ENCODE measurements at regions not wholly inside any gene's neighbourhood (a gene's known extent, or its start where the extent isn't known, plus 50 kb on each side); places are given as distances from the start of the nearest gene placed in this dataset.
"Not testable (repeated sequence)": the region's sequence is repeated elsewhere in the genome, so short reads cannot be mapped to it uniquely, and the experiment has no call there.

DNA sequence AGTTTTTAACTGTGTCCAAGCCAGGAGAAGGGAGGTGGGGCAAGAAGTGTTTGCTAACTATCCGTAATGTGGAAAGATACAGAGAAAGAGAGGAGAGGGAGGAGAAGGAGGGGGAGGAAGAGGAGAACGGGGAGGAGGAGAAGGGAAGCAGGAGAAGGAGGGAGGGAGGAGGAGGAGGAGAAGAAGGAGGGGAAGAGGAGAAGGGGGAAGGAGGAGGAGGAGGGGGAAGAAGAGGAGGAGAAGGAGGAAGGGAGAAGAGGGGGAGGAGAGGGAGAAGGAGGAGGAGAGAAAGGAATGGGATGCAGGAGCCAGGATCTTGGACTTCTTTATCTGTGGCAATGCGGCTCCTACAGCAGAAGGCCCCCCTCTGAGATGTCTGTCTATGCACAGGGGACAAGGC lies 510.3 kb upstream of the CCDC196 start:
- no peak for DNase-seq (ENCODE audit: extremely low read depth, low read depth)
- TF ChIP-seq, protein P1, sequence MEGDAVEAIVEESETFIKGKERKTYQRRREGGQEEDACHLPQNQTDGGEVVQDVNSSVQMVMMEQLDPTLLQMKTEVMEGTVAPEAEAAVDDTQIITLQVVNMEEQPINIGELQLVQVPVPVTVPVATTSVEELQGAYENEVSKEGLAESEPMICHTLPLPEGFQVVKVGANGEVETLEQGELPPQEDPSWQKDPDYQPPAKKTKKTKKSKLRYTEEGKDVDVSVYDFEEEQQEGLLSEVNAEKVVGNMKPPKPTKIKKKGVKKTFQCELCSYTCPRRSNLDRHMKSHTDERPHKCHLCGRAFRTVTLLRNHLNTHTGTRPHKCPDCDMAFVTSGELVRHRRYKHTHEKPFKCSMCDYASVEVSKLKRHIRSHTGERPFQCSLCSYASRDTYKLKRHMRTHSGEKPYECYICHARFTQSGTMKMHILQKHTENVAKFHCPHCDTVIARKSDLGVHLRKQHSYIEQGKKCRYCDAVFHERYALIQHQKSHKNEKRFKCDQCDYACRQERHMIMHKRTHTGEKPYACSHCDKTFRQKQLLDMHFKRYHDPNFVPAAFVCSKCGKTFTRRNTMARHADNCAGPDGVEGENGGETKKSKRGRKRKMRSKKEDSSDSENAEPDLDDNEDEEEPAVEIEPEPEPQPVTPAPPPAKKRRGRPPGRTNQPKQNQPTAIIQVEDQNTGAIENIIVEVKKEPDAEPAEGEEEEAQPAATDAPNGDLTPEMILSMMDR (IDR thresholded peaks at IDR 0.05; ENCODE audit: low read depth, low read length), result no peak

DNA sequence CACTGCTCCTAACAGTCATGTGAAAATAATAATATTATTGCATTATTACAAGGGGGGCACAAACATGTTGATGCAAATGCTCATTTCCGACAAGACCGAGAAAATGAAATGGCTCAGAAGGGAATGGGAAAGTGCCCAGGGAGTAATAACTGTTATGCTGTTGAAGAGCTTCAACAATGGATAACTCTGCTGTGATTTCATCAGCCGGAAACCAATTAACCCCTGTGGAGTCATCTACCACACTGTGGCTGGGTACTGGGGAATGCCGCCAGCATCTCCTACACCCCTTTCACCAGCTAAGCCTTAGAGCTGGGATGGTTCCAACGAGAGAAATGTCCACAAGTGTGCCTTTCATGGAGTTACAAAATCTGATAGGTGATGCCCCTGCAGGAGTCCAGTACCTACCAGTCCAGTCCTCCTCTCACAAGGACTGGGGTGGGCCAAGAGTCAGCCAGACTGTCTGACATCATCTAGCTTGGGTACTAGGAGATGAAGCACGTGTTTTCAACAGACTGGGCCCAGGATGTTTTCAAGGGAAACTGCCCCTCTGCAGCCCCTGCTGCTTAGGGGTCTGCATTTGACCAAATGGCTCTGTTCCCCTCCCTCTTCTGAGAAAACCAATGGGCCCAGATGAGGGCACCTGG lies 509.3 kb upstream of the CCDC196 start:
- TF ChIP-seq, protein P1 (IDR thresholded peaks at IDR 0.05; ENCODE audit: low read depth, low read length), result no peak
- DNase-seq (ENCODE audit: extremely low read depth, low read depth), result no peak

DNA sequence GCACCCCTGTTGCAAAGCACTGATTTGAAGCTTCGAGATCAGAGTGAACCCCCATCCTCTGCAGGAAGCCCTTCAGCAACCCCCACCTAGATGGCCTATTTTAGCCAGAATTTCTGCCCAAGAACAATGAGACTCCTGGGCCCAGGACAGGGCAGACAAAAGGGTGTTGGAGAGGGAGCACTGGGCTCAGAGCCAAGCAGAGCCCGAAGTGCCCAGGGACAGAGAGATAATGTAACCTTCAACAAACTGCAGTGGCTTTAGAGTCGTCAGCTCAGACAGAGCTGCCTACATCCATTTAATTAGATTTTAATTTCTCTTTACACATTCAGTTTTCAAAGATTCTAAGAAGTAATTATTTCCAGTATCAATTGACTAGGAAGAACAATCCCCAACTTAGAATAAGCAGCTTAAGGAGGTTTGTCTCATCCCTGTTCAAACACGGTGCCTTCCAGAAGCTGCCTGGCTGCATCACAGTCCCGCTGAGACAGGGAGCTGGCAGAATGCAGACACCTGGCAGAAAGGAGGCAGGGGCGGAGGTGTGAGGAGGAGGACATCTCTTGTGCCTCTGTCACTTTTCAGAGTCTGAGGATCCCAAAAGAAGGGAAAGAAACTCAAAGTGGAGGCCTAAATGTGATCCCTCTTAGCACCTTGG lies 504.9 kb upstream of the CCDC196 start:
- DNase-seq (ENCODE audit: extremely low read depth, low read depth), result no peak
- TF ChIP-seq, protein P1 (IDR thresholded peaks at IDR 0.05; ENCODE audit: low read depth, low read length), result no peak

DNA sequence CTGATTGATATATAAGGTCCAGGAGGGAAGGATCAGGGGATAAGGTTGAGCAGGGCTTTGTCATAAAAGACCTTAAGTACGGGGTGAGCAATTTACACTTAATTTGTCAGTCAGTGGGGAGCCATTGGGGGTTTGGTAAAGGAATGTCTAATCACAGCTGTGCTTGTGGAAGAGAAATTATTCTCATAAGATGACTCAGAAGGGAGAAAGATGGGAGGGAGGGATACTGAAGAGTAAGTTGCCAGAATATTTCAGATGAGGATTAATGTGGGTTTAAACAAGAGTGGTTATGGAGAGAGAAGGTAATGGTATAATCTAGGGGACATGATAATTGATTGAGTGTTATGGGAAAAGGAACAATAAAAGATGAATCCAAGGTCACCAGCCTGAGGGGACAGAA lies 500.1 kb upstream of the CCDC196 start:
- no peak for DNase-seq (ENCODE audit: extremely low read depth, low read depth)
- TF ChIP-seq, protein P1 (IDR thresholded peaks at IDR 0.05; ENCODE audit: low read depth, low read length), result no peak

DNA sequence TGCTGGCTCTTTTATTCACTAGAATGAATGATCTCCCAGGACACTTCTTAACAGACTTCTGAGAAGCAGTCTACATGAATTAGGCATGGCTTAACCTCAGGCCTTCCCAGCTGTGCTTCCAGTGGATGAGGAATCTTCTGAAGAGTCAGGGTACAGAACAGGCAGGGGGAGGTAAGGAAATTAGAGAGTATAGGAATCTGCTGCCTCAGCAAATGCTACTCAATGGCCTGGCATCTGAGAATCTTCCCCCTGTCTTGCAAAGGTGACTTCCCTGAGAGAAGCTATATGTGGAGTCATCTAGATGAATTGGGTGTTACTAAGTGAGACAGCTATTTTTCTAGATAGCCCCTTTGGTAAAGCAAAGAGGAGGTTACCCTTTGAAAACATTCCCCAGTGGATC lies 496.2 kb upstream of the CCDC196 start:
- TF ChIP-seq, protein P1 (IDR thresholded peaks at IDR 0.05; ENCODE audit: low read depth, low read length), result no peak
- DNase-seq (ENCODE audit: extremely low read depth, low read depth), result no peak

DNA sequence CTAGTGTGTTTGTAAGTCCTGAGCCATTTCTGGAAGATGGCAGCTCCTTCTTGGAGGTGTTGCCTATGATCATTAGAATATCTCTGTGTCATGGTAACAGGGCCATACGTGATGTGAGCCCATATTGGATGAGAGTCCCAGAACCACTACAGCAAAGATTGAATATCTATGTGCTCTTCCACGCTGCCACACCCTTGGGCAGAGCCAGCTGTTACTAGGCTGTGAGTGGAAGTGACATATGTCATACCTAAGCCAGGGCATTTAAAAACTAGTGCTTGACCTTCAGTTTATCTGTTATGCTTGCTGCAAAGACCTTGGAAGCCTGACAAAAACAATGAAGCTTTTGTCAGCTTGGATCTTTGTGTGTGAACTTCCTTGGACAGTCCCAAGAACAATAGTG lies 495.1 kb upstream of the CCDC196 start:
- TF ChIP-seq, protein P1 (IDR thresholded peaks at IDR 0.05; ENCODE audit: low read depth, low read length), result no peak
- DNase-seq (ENCODE audit: extremely low read depth, low read depth), result no peak

DNA sequence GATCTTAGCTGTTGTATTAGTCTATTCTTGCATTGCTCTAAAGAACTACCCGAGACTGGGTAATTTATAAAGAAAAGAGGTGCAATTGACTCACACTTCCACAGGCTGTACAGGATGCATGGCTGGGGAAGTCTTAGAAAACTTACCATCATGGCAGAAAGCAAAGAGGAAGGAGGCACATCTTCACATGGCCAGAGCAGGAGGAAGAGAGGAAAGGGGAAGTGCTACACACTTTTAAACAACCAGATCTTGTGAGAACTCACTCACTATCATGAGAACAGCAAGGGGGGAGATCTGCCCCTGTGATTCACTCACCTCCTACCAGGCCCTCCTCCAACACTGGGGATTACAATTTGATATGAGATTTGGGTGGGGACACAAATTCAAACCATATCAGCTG lies 494.2 kb upstream of the CCDC196 start:
- not testable (repeated sequence) for DNase-seq (ENCODE audit: extremely low read depth, low read depth)

DNA sequence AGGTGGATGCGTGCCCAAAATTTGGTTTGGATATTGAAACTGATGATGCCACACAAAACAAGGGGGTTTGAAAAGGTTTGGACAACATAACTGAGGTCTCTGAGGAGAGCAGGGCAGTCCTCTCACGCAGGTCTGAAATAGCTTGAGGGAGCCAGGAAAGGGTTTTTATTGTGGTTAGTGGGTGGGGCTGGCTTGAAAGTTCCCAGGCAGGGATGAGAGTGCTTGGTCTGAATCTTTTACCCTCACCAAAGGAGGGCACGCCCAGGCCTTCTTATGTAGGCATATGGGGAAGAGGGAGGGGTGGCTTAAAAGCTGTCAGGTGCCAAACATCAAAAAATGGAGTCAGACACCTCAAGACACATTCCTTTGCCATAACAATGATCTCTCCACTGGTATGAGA lies 493.1 kb upstream of the CCDC196 start:
- DNase-seq (ENCODE audit: extremely low read depth, low read depth), result no peak
- TF ChIP-seq, protein P1 (IDR thresholded peaks at IDR 0.05; ENCODE audit: low read depth, low read length), result no peak

All from AG09319 (cell line).